ENCODE measurements at regions not wholly inside any gene's neighbourhood (a gene's known extent, or its start where the extent isn't known, plus 50 kb on each side); places are given as distances from the start of the nearest gene placed in this dataset.

DNA sequence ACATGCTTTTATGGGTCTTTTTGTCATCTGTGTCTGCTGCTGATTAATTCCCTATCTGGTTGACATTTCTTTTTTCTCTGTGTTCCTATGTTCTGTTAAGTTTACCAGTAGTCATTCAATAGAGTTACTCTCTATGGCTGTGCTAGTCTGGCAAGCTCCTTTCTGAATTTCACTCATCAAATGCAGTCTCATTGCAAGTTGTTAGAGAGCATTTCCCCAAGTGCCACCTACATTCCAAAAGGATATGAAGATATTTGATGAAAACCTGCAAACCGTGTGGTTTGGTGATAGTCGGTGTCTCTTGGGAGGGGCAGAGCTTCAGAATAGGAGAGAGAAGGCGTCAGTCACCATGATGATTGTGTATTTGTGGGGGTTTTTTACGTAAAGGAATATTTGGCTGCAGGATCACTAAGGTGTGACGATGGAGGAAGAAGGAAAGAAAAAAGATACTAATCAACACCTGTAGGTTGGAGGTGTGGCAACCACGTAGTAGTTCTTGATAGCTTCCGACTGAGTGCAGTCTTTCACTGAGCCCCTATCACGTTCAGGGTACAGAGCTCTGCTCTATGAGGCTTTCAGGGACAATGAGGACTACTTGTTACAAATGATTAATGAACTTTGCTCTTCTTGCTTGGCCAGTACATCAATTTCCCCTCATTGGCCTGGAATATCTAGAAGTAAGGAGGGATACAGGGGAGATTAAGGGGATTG, 73.1 kb upstream of the TNFAIP3 start:
- TF ChIP-seq POLR2A (IDR thresholded peaks at IDR 0.05; ENCODE audit: low read length) (no peak), GATA1 (IDR thresholded peaks at IDR 0.05; ENCODE audit: low read depth, low read length) (no peak)
